ENCODE measurements at regions not wholly inside any gene's neighbourhood (a gene's known extent, or its start where the extent isn't known, plus 50 kb on each side); places are given as distances from the start of the nearest gene placed in this dataset.

- TF ChIP-seq CTCF (conservative IDR thresholded peaks at IDR 0.05; ENCODE audit: low read depth, low read length) (peak; percentile 15; the same call in 1 of the 2 replicates), CEBPB (IDR thresholded peaks at IDR 0.05; ENCODE audit: low read depth, low read length) (no peak), POLR2A (IDR thresholded peaks at IDR 0.05; ENCODE audit: low read depth, low read length) (no peak), MAFK (IDR thresholded peaks at IDR 0.05; ENCODE audit: low read depth, low read length) (no peak), FOS (IDR thresholded peaks at IDR 0.05; ENCODE audit: low read depth, low read length) (no peak), USF2 (IDR thresholded peaks at IDR 0.05; ENCODE audit: low read depth, low read length) (no peak), SMC3 (IDR thresholded peaks at IDR 0.05; ENCODE audit: low read depth, low read length) (no peak), RAD21 (IDR thresholded peaks at IDR 0.05; ENCODE audit: low read length) (no peak), ELK1 (IDR thresholded peaks at IDR 0.05; ENCODE audit: borderline replicate concordance, low read depth, low read length) (no peak), MAZ (IDR thresholded peaks at IDR 0.05; ENCODE audit: borderline replicate concordance, low read depth, low read length) (no peak), BHLHE40 (IDR thresholded peaks at IDR 0.05; ENCODE audit: low read depth, low read length) (no peak)
These were observed 104.4 kb downstream of the IRX5 start for GRCh38 chr16:55035029-55035428.

All from IMR-90 (cell line).